ENCODE measurements at regions not wholly inside any gene's neighbourhood (a gene's known extent, or its start where the extent isn't known, plus 50 kb on each side); places are given as distances from the start of the nearest gene placed in this dataset.

DNA sequence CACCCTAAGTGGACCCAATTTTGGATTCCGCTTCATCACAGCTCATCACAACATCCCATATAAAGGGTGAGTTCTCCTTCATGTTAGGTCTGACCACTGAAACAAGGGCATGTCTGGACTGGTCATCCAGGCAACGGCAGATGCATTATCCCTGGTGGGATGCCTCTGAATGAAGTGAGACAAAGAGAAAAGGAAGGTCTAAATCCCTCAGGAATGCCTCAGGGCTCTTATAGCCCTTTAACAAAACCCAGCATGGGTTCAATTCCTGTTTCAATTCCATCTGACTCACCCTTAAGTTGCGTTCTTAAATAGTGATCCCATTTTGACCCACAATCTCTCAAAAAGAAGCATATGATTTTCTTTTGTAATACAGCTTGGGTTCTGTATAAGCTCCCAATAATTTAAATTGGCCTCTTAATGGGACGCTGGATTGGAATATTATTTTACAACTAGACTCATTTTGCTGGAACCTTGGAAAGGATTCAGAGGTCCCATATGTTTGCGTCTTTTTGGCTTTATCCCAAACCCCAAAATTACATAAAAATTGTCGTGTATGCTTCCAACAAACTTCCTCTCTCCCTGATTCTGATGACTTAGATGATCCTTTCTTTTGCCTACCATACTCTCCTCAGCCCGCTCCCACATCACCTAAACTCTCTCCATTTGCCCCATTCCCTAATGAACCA, 287.4 kb upstream of the ZP4 start:
- TF ChIP-seq CTCF (IDR thresholded peaks at IDR 0.05), result no peak
- no peak for TF ChIP-seq EZH2 (IDR thresholded peaks at IDR 0.05; ENCODE audit: borderline replicate concordance, insufficient read depth, low read depth, low read length, poor library complexity, severe bottlenecking)

Measured in B cell (primary cell).